ENCODE measurements at regions not wholly inside any gene's neighbourhood (a gene's known extent, or its start where the extent isn't known, plus 50 kb on each side); places are given as distances from the start of the nearest gene placed in this dataset.

- TF ChIP-seq REST (IDR thresholded peaks at IDR 0.05; ENCODE audit: insufficient read depth in 1 of 2, low read depth in 2 of 2, low read length in 1 of 2) (no peak), TCF7L2 (IDR thresholded peaks at IDR 0.05; ENCODE audit: low read depth, low read length) (no peak), SIN3A (IDR thresholded peaks at IDR 0.05; ENCODE audit: borderline replicate concordance, insufficient read depth, low read depth, low read length) (no peak)
- in situ Hi-C loops (cut with HindIII; ENCODE audit: low pct_unique_long_range_greater_than_20kb, low sequenced_read_pairs) = no loop called here
- BruUV-seq (replicated peaks) = no TSS peak
- ATAC-seq = no peak
- no peak for DNase-seq (ENCODE audit: low read depth, low spot score)
- ChIA-PET POLR2A (no interaction called here), CTCF (no interaction called here)
- intact Hi-C loops (cut with micrococcal nuclease; ENCODE audit: unreplicated experiment) = no loop called here
- no peaks in the 10 kb centered on the region for H3K4me1 ChIP-seq (ENCODE audit: control insufficient read depth, insufficient read depth, low read length)
- no peaks in the 10 kb centered on the region for H3K9me3 ChIP-seq (ENCODE audit: control insufficient read depth, insufficient read depth, low read depth, low read length)
- no peaks in the 10 kb centered on the region for H3K27me3 ChIP-seq (ENCODE audit: control insufficient read depth, insufficient read depth, low read length)
- no peak overlapping the region for H3K27ac ChIP-seq (ENCODE audit: low read length)
- no peak overlapping the region for H3K4me3 ChIP-seq (ENCODE audit: low read depth in 2 of 2, low read length in 2 of 2)
- no peaks in the 10 kb centered on the region for H3K36me3 ChIP-seq (ENCODE audit: control insufficient read depth, insufficient read depth, low read length)
Observed at GRCh38 chr19:31205887-31206518, 143.2 kb downstream of the TSHZ3 start.

- Histone ChIP-seq H3K4me3 (ENCODE audit: low read depth in 2 of 2, low read length in 2 of 2) (no peak overlapping the region), H3K4me1 (ENCODE audit: control insufficient read depth, insufficient read depth, low read length) (no peaks in the 10 kb centered on the region), H3K27me3 (ENCODE audit: control insufficient read depth, insufficient read depth, low read length) (no peaks in the 10 kb centered on the region), H3K9me3 (ENCODE audit: control insufficient read depth, insufficient read depth, low read depth, low read length) (no peaks in the 10 kb centered on the region), H3K36me3 (ENCODE audit: control insufficient read depth, insufficient read depth, low read length) (no peaks in the 10 kb centered on the region), H3K27ac (ENCODE audit: low read length) (no peak overlapping the region)
- no TSS peak for BruUV-seq (replicated peaks)
- intact Hi-C loops (cut with micrococcal nuclease; ENCODE audit: unreplicated experiment) = no loop called here
- ATAC-seq (no peak), DNase-seq (ENCODE audit: low read depth, low spot score) (no peak)
- POLR2A ChIA-PET = no interaction called here
- CTCF ChIA-PET = no interaction called here
- in situ Hi-C loops (cut with HindIII; ENCODE audit: low pct_unique_long_range_greater_than_20kb, low sequenced_read_pairs) = no loop called here
- TF ChIP-seq POLR2AphosphoS5 (IDR thresholded peaks at IDR 0.05; ENCODE audit: low read depth, low read length) = no peak
- no peak for TF ChIP-seq REST (IDR thresholded peaks at IDR 0.05; ENCODE audit: insufficient read depth in 1 of 2, low read depth in 2 of 2, low read length in 1 of 2)
- TF ChIP-seq CTCF (IDR thresholded peaks at IDR 0.05) = no peak
- no peak for TF ChIP-seq TCF7L2 (IDR thresholded peaks at IDR 0.05; ENCODE audit: low read depth, low read length)
- TF ChIP-seq SIN3A (IDR thresholded peaks at IDR 0.05; ENCODE audit: borderline replicate concordance, insufficient read depth, low read depth, low read length) = no peak
Observed at GRCh38 chr19:31204115-31204514, 145.1 kb downstream of the TSHZ3 start.

Data from Panc1 (cell line).